ENCODE measurements at regions not wholly inside any gene's neighbourhood (a gene's known extent, or its start where the extent isn't known, plus 50 kb on each side); places are given as distances from the start of the nearest gene placed in this dataset.

- WGBS, 2 donors, result 75 to 79% methylated on average over 3 of the region's 3 CpGs
- no peak overlapping the region for H3K4me3 ChIP-seq
- DNase-seq (no peak), ATAC-seq (no peak)
- intact Hi-C loops (cut with DNase I), result no loop called here
- H3K4me1 ChIP-seq, result no peaks in the 10 kb centered on the region
- H3K9me3 ChIP-seq, result peaks cover 0 to 6% (median 0%) of the 10 kb centered on the region in 11 donors
- H3K27ac ChIP-seq, result no peak overlapping the region
- peaks cover 0 to 13% (median 0%) of the 10 kb centered on the region in 7 donors for H3K27me3 ChIP-seq
- no peak for TF ChIP-seq CTCF (IDR thresholded peaks at IDR 0.05)
- no peaks in the 10 kb centered on the region for H3K36me3 ChIP-seq
Measured at GRCh38 chr10:2616215-2616614, 451.1 kb upstream of the PFKP start.

GRCh38 chr10:2611603-2612002, 455.7 kb upstream of the PFKP start:
- Histone ChIP-seq H3K9me3 (peaks cover 0 to 6% (median 0%) of the 10 kb centered on the region in 11 donors), H3K36me3 (no peaks in the 10 kb centered on the region), H3K27ac (no peak overlapping the region), H3K4me1 (no peaks in the 10 kb centered on the region), H3K27me3 (peaks cover 0 to 17% (median 0%) of the 10 kb centered on the region in 7 donors), H3K4me3 (no peak overlapping the region)
- intact Hi-C loops (cut with DNase I), result no loop called here
- ATAC-seq, result no peak
- TF ChIP-seq CTCF (IDR thresholded peaks at IDR 0.05), result no peak
- WGBS, 2 donors, result 66 to 69% methylated on average over 4 of the region's 4 CpGs
- DNase-seq, result no peak

- WGBS, 2 donors, result 15 to 23% methylated on average over 5 of the region's 5 CpGs
- no peaks in the 10 kb centered on the region for H3K4me1 ChIP-seq
- DNase-seq (no peak), ATAC-seq (no peak)
- H3K27ac ChIP-seq, result no peak overlapping the region
- intact Hi-C loops (cut with DNase I), result no loop called here
- H3K27me3 ChIP-seq, result peaks cover 0 to 13% (median 0%) of the 10 kb centered on the region in 7 donors
- peaks cover 0 to 6% (median 0%) of the 10 kb centered on the region in 11 donors for H3K9me3 ChIP-seq
- no peaks in the 10 kb centered on the region for H3K36me3 ChIP-seq
- TF ChIP-seq CTCF (IDR thresholded peaks at IDR 0.05), result no peak
- H3K4me3 ChIP-seq, result no peak overlapping the region
Measured at GRCh38 chr10:2610946-2611345, 456.4 kb upstream of the PFKP start.

GRCh38 chr10:2604891-2605290, 462.5 kb upstream of the PFKP start:
- H3K9me3 ChIP-seq, result peaks cover 0 to 11% (median 0%) of the 10 kb centered on the region in 11 donors
- no peaks in the 10 kb centered on the region for H3K36me3 ChIP-seq
- no peak for DNase-seq
- H3K4me1 ChIP-seq, result no peaks in the 10 kb centered on the region
- WGBS, 2 donors, result 91 to 94% methylated on average over 3 of the region's 3 CpGs
- no peak overlapping the region for H3K4me3 ChIP-seq
- peaks cover 0 to 9% (median 0%) of the 10 kb centered on the region in 7 donors for H3K27me3 ChIP-seq
- H3K27ac ChIP-seq, result no peak overlapping the region
- no peak for ATAC-seq
- intact Hi-C loops (cut with DNase I), result no loop called here
- no peak for TF ChIP-seq CTCF (IDR thresholded peaks at IDR 0.05)
